ENCODE measurements at regions not wholly inside any gene's neighbourhood (a gene's known extent, or its start where the extent isn't known, plus 50 kb on each side); places are given as distances from the start of the nearest gene placed in this dataset.

DNA sequence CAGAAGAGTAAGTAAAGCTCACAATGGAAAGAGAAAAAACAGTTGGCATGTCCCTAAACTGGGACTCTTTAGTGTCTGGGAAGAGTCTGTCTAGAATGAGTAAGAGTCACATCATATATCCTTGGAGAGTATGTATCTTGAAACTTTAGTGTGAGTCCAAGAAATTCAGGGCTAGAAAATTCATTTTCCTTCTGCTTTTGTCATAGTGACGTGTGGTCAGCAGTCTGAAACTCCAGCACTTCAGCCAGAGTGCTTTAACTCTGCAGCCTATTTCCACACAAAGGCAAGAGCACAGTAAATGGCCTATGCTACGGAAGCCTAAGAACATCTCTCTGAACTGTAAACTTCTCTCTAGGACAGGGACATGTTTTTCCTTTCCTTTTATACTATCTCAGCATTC is 174.1 kb downstream of the FAM181B start:
- H3K27me3 ChIP-seq (ENCODE audit: control insufficient read depth, insufficient read depth, low read length), result no peaks in the 10 kb centered on the region
- no peak overlapping the region for H3K4me3 ChIP-seq (ENCODE audit: low read depth, low read length)
- no peaks in the 10 kb centered on the region for H3K36me3 ChIP-seq (ENCODE audit: control insufficient read depth, insufficient read depth, low read length)
- DNase-seq (ENCODE audit: low read depth) (no peak), FAIRE-seq (no peak)
- TF ChIP-seq, protein P1, sequence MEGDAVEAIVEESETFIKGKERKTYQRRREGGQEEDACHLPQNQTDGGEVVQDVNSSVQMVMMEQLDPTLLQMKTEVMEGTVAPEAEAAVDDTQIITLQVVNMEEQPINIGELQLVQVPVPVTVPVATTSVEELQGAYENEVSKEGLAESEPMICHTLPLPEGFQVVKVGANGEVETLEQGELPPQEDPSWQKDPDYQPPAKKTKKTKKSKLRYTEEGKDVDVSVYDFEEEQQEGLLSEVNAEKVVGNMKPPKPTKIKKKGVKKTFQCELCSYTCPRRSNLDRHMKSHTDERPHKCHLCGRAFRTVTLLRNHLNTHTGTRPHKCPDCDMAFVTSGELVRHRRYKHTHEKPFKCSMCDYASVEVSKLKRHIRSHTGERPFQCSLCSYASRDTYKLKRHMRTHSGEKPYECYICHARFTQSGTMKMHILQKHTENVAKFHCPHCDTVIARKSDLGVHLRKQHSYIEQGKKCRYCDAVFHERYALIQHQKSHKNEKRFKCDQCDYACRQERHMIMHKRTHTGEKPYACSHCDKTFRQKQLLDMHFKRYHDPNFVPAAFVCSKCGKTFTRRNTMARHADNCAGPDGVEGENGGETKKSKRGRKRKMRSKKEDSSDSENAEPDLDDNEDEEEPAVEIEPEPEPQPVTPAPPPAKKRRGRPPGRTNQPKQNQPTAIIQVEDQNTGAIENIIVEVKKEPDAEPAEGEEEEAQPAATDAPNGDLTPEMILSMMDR (IDR thresholded peaks at IDR 0.05; ENCODE audit: insufficient read depth, low read length, severe bottlenecking), result no peak

DNA sequence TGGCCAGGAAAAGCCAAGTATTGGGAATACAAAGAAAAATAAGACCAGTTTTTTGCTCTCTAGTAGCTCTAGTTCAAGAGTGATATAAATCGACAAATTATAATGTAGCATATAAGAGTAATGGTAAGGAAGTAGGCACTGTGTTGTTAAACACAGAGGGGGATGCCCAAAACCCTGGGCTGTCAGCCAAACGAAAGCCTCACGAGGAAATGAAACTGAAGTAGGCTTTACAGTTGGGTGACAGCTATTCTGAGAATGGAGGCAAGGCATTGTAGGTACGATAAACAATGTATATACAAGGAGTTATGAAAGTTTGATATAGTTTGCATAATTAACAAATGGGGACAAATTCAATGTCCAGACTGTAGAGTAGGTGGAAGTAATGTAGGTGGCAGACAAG is 176.4 kb downstream of the FAM181B start:
- H3K4me3 ChIP-seq (ENCODE audit: low read depth, low read length), result no peak overlapping the region
- FAIRE-seq (no peak), DNase-seq (ENCODE audit: low read depth) (no peak)
- H3K27me3 ChIP-seq (ENCODE audit: control insufficient read depth, insufficient read depth, low read length), result no peaks in the 10 kb centered on the region
- H3K36me3 ChIP-seq (ENCODE audit: control insufficient read depth, insufficient read depth, low read length), result no peaks in the 10 kb centered on the region
- TF ChIP-seq, protein P1 (IDR thresholded peaks at IDR 0.05; ENCODE audit: insufficient read depth, low read length, severe bottlenecking), result no peak

DNA sequence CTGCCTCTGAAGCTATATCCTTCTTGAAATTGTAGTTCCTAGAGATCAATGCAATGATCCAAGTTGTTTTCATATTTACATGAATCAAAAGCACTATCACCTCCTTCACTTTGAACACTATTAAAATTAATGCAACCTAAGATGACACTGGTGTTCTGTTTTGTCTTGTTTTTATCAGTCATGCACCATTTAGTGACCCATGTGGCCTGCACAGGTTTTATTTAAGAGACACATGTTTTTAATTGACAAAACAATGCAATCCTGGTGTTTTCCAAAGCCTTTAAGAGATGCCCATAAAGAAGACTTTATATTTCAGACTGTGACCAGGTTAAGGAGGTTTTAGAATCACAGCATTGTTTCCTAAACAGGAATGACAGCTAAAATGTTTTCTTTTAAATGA is 177.5 kb downstream of the FAM181B start:
- no peaks in the 10 kb centered on the region for H3K36me3 ChIP-seq (ENCODE audit: control insufficient read depth, insufficient read depth, low read length)
- FAIRE-seq, result no peak
- TF ChIP-seq, protein P1 (IDR thresholded peaks at IDR 0.05; ENCODE audit: insufficient read depth, low read length, severe bottlenecking), result no peak
- DNase-seq (ENCODE audit: low read depth), result no peak
- H3K27me3 ChIP-seq (ENCODE audit: control insufficient read depth, insufficient read depth, low read length), result no peaks in the 10 kb centered on the region
- H3K4me3 ChIP-seq (ENCODE audit: low read depth, low read length), result no peak overlapping the region

DNA sequence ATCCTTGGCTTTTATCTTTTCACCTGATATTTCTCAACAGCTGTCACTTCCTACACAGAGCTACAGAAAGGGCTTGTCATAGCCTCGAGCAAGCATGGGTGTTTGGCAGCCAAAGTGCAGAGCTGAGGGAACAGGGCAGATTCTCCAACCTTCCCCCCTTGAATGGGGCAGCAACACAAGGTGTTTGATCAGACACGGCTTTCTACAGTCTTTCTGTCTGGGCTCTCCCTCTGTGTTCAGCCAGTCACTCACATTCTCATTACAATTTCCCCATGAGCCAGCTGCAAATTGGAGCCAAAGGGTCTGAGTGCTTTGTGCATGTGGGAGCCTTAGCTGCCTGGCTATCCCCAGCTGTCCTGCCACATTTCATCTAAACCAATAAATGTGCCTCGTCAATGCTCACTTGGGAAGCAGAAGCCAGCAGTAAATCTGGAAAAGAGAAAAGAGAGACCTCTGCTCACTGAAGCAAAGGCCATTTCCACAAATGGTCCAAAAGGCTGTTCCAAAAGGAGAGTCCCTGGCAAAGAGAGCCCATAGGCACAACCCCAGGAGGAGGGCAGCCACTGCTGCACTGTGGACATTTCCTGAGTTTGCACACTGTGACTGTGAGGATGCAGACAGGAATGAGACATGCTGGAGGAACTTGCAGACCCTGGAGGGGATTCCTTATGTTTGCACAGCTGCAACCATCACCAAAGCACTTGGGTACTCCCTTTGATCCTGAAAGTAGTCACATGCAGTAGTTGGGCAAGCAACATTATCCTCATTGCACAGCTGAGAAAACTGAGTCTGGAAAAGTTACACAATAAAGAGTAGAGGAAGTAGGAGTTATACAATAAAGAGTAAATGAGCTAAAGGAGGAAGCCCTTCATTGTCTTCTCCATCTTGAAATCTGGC is 186.8 kb downstream of the FAM181B start:
- TF ChIP-seq, protein P1 (IDR thresholded peaks at IDR 0.05; ENCODE audit: insufficient read depth, low read length, severe bottlenecking), result no peak
- peak; percentile 35 for DNase-seq (ENCODE audit: low read depth)
- H3K36me3 ChIP-seq (ENCODE audit: control insufficient read depth, insufficient read depth, low read length), result no peaks in the 10 kb centered on the region
- no peaks in the 10 kb centered on the region for H3K27me3 ChIP-seq (ENCODE audit: control insufficient read depth, insufficient read depth, low read length)
- no peak overlapping the region for H3K4me3 ChIP-seq (ENCODE audit: low read depth, low read length)
- FAIRE-seq, result no peak

DNA sequence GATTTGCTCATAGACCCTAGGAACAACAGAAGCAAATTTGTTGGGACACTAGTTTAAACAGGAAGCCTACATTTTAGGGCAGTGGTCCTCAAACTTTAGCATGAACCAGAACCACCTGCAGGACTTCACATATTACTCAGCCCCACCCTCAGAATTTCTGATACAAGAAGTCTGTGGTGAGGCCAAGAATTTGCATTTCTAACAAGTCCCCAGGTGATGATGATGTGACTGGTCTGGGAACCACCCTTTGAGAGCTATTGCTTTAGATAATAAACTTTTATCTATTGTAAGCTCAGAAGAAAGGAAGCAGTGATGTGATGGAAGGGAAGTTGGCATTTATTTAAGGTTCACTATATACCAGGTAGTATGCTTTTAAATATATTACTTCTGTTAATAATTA is 194.0 kb downstream of the FAM181B start:
- TF ChIP-seq, protein P1 (IDR thresholded peaks at IDR 0.05; ENCODE audit: insufficient read depth, low read length, severe bottlenecking), result no peak
- FAIRE-seq (no peak), DNase-seq (ENCODE audit: low read depth) (no peak)
- no peak overlapping the region for H3K4me3 ChIP-seq (ENCODE audit: low read depth, low read length)
- H3K27me3 ChIP-seq (ENCODE audit: control insufficient read depth, insufficient read depth, low read length), result no peaks in the 10 kb centered on the region
- H3K36me3 ChIP-seq (ENCODE audit: control insufficient read depth, insufficient read depth, low read length), result no peaks in the 10 kb centered on the region
